GM12891 (cell line): ENCODE measurements at regions not wholly inside any gene's neighbourhood (a gene's known extent, or its start where the extent isn't known, plus 50 kb on each side); places are given as distances from the start of the nearest gene placed in this dataset.

Source experiments
- POLR2A ChIP-seq: IDR thresholded peaks from 2 replicates; pipeline ENCODE4 v1.6.1; 2011; ENCODE audit warnings: low read depth, low read length, control low read depth
- POLR2AphosphoS5 ChIP-seq: IDR thresholded peaks from 2 replicates; pipeline ENCODE4 v1.6.1; 2011; ENCODE audit warnings: low read depth, low read length, control low read depth
- TAF1 ChIP-seq: IDR thresholded peaks from 2 replicates; pipeline ENCODE4 v1.6.1; 2011; ENCODE audit warnings: low read depth, low read length, control low read depth

- TF ChIP-seq POLR2AphosphoS5, result no peak
- TF ChIP-seq POLR2A, result no peak
- no peak for TF ChIP-seq TAF1
Measured at GRCh38 chrX:30961387-30962174, 72.5 kb upstream of the TAB3 start.
